Gastroesophageal sphincter (tissue), 4 donors: ENCODE measurements at regions not wholly inside any gene's neighbourhood (a gene's known extent, or its start where the extent isn't known, plus 50 kb on each side); places are given as distances from the start of the nearest gene placed in this dataset.

Experiments used
- ATAC-seq: fragments of 150-250 bp; one replicate; pipeline ENCODE4 v1.9.1; 2016; ENCODE audit warnings: mild to moderate bottlenecking, moderate library complexity
- H3K27ac ChIP-seq, 4 donors: fragments of 200-600 bp; sonication (generic) in 3 of 4; 1 replicate in 3 of 4; 2 replicates in 1 of 4; pipeline ENCODE4 v1.5.1; 2016 to 2019
- H3K27me3 ChIP-seq: fragments of 200-600 bp; sonication (generic); one replicate; pipeline ENCODE4 v1.5.1; 2019
- H3K36me3 ChIP-seq, 2 donors: fragments of 200-600 bp; sonication (generic); one replicate each; pipeline ENCODE4 v1.5.1; 2019; ENCODE audit warnings: control low read depth in 1 of 2
- H3K4me1 ChIP-seq, 3 donors: fragments of 200-600 bp; sonication (generic); 1 replicate in 2 of 3; 2 replicates in 1 of 3; pipeline ENCODE4 v1.5.1; 2016 to 2019; ENCODE audit warnings: control low read depth in 2 of 3
- H3K4me3 ChIP-seq, 2 donors: fragments of 200-600 bp; sonication (generic); one replicate each; pipeline ENCODE4 v1.5.1; 2019; ENCODE audit warnings: mild to moderate bottlenecking in 1 of 2, moderate library complexity in 1 of 2
- H3K9me3 ChIP-seq, 3 donors: fragments of 200-600 bp; sonication (generic); one replicate each; pipeline ENCODE4 v1.5.1; 2017 to 2019; ENCODE audit warnings: control low read depth in 2 of 3
- EP300 ChIP-seq: sonication (generic); formaldehyde crosslinking; IDR thresholded peaks from one replicate; pipeline ENCODE4 v1.6.1; 2017; ENCODE audit warnings: antibody characterized with exemption, mild to moderate bottlenecking
- POLR2A ChIP-seq, 2 donors: fragments of 450-650 bp; IDR thresholded peaks; one replicate each; pipeline ENCODE4 v1.6.1; 2017; ENCODE audit warnings: antibody characterized with exemption in 2 of 2, mild to moderate bottlenecking in 2 of 2, moderate library complexity in 1 of 2
- POLR2AphosphoS5 ChIP-seq: sonication (generic); formaldehyde crosslinking; IDR thresholded peaks from one replicate; pipeline ENCODE4 v1.6.1; 2017; ENCODE audit warnings: antibody characterized with exemption
- WGBS, 2 donors: methylation state at CpG; one replicate each; pipeline ENCODE4 v1.1.5; 2018; ENCODE audit warnings: low coverage in 1 of 2; 5-methylcytosine and 5-hydroxymethylcytosine counted together
- TF ChIP-seq, protein P1 (sequence below), 4 experiments: fragments of 200-600 bp in 2 of 4; fragments of 450-650 bp in 2 of 4; sonication (generic) in 1 of 4; IDR thresholded peaks; one replicate each; pipeline ENCODE4 v1.5.1; 2017 to 2019; ENCODE audit warnings: antibody characterized with exemption in 4 of 4, mild to moderate bottlenecking in 2 of 4, moderate library complexity in 2 of 4

DNA sequence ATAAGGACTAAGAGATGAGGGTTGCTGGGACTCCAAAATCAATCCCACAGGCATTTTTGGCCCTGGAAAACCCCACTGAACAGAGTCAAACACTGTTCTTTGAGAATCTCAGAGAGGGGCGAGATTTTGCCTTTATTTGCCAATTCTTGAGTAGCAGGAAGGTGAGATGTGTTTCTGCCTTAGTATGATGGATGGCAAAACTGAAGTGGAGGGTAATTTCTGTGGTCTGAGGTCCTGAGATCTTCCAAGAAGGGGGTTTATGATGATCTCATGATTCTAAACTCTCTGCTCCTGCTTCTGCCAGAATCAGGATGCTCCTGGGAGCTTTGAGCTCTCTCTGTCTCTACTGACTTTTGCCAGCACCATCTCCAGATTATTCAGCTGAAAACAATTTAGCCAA, 174.8 kb upstream of the CLINT1 start:
- Histone ChIP-seq H3K27ac (no peak overlapping the region), H3K9me3 (peaks cover 0 to 14% (median 0%) of the 10 kb centered on the region in 3 donors), H3K4me3 (no peak overlapping the region), H3K36me3 (no peaks in the 10 kb centered on the region), H3K4me1 (no peaks in the 10 kb centered on the region), H3K27me3 (peaks cover 4% of the 10 kb centered on the region)
- TF ChIP-seq, protein P1, sequence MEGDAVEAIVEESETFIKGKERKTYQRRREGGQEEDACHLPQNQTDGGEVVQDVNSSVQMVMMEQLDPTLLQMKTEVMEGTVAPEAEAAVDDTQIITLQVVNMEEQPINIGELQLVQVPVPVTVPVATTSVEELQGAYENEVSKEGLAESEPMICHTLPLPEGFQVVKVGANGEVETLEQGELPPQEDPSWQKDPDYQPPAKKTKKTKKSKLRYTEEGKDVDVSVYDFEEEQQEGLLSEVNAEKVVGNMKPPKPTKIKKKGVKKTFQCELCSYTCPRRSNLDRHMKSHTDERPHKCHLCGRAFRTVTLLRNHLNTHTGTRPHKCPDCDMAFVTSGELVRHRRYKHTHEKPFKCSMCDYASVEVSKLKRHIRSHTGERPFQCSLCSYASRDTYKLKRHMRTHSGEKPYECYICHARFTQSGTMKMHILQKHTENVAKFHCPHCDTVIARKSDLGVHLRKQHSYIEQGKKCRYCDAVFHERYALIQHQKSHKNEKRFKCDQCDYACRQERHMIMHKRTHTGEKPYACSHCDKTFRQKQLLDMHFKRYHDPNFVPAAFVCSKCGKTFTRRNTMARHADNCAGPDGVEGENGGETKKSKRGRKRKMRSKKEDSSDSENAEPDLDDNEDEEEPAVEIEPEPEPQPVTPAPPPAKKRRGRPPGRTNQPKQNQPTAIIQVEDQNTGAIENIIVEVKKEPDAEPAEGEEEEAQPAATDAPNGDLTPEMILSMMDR (IDR thresholded peaks at IDR 0.05), result no peak
- TF ChIP-seq POLR2A (IDR thresholded peaks at IDR 0.05), result no peak
- no peak for TF ChIP-seq POLR2AphosphoS5
- no peak for TF ChIP-seq EP300
- ATAC-seq, result no peak
- 83% methylated on average over 1 of the region's 1 CpG; no CpG with 5 or more reads in 1 of the 2 donors for WGBS, 2 donors

DNA sequence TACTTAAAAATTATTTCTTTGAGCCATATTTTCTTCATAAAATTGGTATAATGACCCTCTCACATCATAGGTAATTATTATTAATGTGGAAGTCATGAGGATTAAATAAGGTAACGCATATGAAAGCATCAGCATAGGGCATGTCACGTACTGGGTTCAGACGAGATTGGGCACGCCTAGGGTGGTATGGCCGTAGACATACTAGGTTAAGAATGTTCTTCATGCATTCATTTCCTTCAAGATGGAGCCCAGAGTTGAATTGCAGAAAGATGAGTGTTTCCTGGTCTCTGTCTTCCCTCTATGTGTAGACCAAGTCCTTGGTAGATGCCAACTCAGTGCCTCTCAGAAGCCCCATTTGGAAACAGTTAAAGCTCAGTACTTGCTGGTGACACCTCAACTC, 174.1 kb upstream of the CLINT1 start:
- TF ChIP-seq, protein P1 (IDR thresholded peaks at IDR 0.05), result no peak
- TF ChIP-seq EP300 (no peak), POLR2A (IDR thresholded peaks at IDR 0.05) (no peak), POLR2AphosphoS5 (no peak)
- Histone ChIP-seq H3K9me3 (peaks cover 0 to 14% (median 0%) of the 10 kb centered on the region in 3 donors), H3K27me3 (peaks cover 4% of the 10 kb centered on the region), H3K36me3 (no peaks in the 10 kb centered on the region), H3K4me3 (no peak overlapping the region), H3K4me1 (no peaks in the 10 kb centered on the region), H3K27ac (no peak overlapping the region)
- 95 to 99% methylated on average over 5 of the region's 5 CpGs for WGBS, 2 donors
- no peak for ATAC-seq

DNA sequence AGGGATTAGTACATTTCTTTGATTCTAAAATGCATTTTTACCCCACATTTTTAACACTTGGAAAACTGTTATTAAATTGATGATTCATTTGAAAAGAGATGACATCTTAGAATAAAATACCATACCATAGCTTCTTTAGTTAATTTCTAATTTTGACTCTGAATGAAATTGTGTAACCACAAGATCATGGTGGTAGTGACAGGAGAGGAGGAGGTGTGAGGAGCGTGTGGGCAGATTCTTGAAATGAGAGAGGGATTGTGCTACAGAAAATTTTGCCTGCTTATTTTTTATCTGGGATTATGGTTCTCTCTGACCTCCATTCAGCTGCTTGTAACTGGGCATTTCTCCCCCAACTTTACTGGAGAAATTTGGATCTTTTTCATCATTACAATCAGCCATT, 173.3 kb upstream of the CLINT1 start:
- Histone ChIP-seq H3K9me3 (peaks cover 0 to 14% (median 0%) of the 10 kb centered on the region in 3 donors), H3K27me3 (peaks cover 4% of the 10 kb centered on the region), H3K36me3 (no peaks in the 10 kb centered on the region), H3K4me3 (no peak overlapping the region), H3K4me1 (no peaks in the 10 kb centered on the region), H3K27ac (no peak overlapping the region)
- WGBS, 2 donors, result 84 to 100% methylated on average over 1 of the region's 1 CpG
- ATAC-seq, result no peak
- TF ChIP-seq, protein P1 (IDR thresholded peaks at IDR 0.05), result no peak
- TF ChIP-seq POLR2AphosphoS5, result no peak
- TF ChIP-seq EP300, result no peak
- TF ChIP-seq POLR2A (IDR thresholded peaks at IDR 0.05), result no peak

DNA sequence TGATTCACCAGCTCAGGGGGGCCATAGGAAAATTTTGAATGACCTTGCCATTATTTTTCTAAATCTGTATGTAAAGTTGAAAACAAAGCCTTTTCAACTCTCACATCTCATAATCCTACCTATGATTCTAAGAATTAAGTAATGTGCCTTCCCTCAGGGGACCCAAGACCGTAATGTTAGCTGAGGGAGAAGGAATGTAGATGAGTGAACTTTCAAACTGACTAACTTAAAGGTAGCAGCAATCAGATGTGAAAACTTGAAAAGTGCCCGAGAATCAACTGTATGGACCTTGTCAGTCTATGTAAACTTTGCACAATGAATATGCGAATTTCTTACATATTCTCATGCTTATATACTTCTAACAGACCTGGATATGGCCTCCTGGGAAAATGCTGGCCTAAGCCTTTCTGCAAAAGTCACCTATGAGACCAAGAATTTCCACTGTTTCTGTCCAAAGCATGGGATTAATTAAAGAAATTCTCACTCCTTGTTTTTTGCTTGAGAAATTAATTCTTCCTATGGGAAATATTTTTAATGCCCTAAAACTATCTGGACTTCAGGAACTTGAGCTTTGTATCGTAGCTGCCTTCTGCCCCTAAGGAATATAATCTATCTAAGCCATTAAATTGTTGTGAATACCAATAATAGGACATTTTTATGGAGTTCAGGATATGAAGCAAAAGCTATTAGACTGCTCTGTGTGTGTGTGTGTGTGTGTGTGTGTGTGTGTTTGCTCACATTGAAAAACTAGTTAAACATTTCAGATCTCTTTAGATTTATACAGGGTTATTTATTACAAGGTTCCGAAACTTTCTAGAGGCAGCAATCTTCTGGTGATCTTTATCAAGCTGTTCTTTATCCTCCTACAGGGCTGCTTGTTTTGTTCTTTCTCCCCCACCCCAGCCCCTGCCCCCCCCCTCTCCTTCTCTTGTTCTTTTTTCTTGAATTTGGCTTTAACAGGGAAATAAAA, 169.1 kb upstream of the CLINT1 start:
- Histone ChIP-seq H3K4me1 (no peaks in the 10 kb centered on the region), H3K36me3 (no peaks in the 10 kb centered on the region), H3K4me3 (no peak overlapping the region), H3K27ac (no peak overlapping the region), H3K9me3 (no peaks in the 10 kb centered on the region), H3K27me3 (no peaks in the 10 kb centered on the region)
- TF ChIP-seq, protein P1 (IDR thresholded peaks at IDR 0.05), result no peak
- no peak for TF ChIP-seq EP300
- no peak for TF ChIP-seq POLR2A (IDR thresholded peaks at IDR 0.05)
- WGBS, 2 donors, result 64 to 89% methylated on average over 5 of the region's 5 CpGs
- ATAC-seq, result no peak
